ENCODE measurements at regions not wholly inside any gene's neighbourhood (a gene's known extent, or its start where the extent isn't known, plus 50 kb on each side); places are given as distances from the start of the nearest gene placed in this dataset.
A peak's percentile ranks its signal among the peaks of the same experiment; 100 is the strongest.

DNA sequence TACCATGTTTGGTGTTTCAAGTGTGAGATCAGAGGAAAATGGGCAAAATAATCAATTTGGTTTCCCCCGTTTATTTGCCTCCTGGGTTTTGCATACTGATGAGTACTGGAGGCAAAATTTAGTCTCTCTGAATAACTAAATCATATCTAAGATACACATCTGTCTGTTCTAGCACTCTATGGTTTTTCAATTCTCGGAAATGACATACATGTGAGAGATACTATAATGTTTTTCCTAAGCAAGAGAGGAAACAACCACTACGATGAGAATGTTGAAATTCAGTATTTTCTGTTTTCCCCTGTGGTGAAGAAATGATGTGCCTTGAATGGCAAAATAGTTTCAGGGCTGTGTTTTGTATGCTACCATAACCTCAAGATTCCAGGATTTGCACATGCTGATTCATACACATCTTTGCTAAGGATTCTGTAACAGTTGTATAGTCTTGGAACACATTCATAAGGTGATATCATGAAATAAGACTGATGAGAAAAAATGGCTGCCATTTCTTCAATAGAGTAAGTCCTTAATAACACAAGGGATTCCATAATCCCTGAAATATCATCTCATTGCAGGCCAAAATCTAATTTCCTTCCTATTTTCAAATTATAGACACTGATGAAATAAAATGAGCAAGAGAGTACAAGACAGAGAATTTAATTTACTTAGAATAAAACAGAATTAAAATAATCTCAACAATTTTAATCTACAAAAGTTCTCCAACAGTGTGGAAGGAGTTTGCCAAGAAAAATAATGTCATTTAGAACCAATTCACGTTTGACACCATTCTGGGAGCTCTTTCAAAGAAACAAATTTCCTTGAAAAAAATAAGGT, 316.6 kb downstream of the FIGN start:
- TF ChIP-seq CTCF (IDR thresholded peaks at IDR 0.05; ENCODE audit: low read depth, low read length, missing control alignments), result no peak
- in situ Hi-C loops (cut with HindIII; ENCODE audit: low sequenced_read_pairs), result no loop called here
- DNase-seq (ENCODE audit: low read depth), result no peak
- no peak overlapping the region for H3K4me3 ChIP-seq (ENCODE audit: low read depth, low read length)

DNA sequence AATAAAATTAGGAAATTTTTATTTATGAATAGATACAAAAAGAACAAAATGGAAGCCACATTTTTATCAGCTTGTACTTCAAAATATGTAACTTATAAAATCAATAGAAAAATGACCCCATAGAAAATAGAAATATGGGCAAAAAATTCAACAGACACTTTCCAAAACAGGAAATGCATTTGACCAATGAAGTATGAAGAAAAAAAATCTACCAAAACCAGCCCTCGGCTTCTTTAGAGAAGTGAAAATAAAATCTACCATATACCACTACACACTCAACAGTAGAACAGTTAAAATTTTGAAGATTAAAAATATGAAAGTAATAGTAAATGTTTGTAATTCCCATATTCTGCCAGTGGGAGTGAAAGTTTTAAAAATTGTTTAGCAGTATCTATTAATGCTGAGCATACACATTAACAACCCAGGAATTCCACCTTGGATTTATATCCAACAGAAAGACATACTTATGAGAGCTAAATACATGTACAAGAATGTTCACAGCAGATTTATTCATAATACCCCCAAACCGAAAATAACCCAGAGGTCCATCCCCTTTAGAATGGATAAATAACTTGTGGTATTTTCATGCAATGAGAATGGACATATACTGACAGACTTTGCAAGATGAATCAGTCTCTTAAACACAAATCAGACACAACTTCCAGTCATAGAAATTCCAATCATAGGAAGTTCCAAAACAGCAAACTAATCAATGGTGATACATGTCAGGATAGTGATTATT, 318.0 kb downstream of the FIGN start:
- no peak for DNase-seq (ENCODE audit: low read depth)
- in situ Hi-C loops (cut with HindIII; ENCODE audit: low sequenced_read_pairs), result no loop called here

DNA sequence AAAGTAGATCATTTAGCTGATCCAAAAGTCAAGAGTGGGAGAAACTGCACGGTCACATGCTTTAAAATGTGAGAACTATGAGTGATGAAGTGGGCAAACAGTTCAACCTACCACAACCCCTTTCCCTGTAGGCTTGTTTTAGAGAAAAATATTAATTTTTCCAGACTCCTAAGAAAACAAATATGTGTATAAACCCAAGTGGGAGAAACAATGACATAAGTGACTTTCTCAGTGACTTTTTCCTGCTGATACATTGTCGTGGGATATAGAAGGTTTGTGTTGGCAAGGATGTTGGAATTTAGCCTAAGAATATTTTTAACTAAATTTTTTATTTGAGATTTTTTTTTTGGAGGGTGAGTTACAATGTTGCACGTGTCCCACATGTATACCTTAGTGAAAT, 321.7 kb downstream of the FIGN start:
- no peak overlapping the region for H3K4me3 ChIP-seq (ENCODE audit: low read depth, low read length)
- in situ Hi-C loops (cut with HindIII; ENCODE audit: low sequenced_read_pairs), result no loop called here
- TF ChIP-seq CTCF (IDR thresholded peaks at IDR 0.05; ENCODE audit: low read depth, low read length, missing control alignments), result no peak
- DNase-seq (ENCODE audit: low read depth), result no peak

More for the DNA sequence above, 318.0 kb downstream of the FIGN start:
- no peak for TF ChIP-seq CTCF (IDR thresholded peaks at IDR 0.05; ENCODE audit: low read depth, low read length, missing control alignments)
- H3K4me3 ChIP-seq (ENCODE audit: low read depth, low read length), result no peak overlapping the region

DNA sequence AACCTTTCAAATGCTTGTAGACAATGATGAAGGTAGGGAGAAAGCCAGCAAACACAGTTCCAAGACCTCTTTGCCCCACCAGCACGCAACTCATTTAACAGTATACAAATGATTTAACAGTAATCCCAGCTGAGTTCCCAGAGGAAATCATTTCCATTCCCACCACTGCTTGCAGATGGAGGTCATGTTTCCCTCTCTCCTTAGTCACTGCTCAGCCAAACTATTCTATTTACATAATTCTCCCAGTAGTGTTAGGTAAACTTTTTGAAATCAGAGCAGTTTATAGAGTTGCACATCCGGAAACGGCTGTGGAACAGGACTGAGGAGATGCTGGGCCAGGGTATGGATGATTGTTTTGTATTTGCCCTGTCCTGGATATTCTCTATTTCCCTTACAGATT, 328.5 kb downstream of the FIGN start:
- in situ Hi-C loops (cut with HindIII; ENCODE audit: low sequenced_read_pairs), result no loop called here
- no peak for DNase-seq (ENCODE audit: low read depth)
- H3K4me3 ChIP-seq (ENCODE audit: low read depth, low read length), result no peak overlapping the region
- TF ChIP-seq CTCF (IDR thresholded peaks at IDR 0.05; ENCODE audit: low read depth, low read length, missing control alignments), result no peak

GRCh38 chr2:163405298-163405697, 330.5 kb downstream of the FIGN start:
- in situ Hi-C loops (cut with HindIII; ENCODE audit: low sequenced_read_pairs), result no loop called here
- no peak overlapping the region for H3K4me3 ChIP-seq (ENCODE audit: low read depth, low read length)
- DNase-seq (ENCODE audit: low read depth), result no peak
- no peak for TF ChIP-seq CTCF (IDR thresholded peaks at IDR 0.05; ENCODE audit: low read depth, low read length, missing control alignments)

DNA sequence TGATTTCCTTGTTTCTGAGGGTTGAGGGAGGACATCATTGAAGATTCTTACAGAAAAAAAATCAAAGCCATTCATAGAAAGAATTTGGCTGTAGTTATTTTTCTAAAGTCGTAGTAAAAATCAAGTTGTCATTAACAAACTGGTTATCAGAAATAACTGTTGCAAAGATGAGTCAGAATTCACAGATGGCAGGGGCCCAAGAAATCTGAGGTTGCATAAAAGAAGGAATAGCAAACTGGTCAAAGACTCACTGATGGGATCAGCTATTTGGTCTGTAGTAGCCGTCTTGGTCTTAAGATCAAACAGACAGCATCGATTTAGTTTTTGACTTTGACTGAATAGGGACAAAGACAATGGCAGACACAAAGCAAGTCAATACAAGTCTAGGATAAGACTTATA, 334.3 kb downstream of the FIGN start:
- TF ChIP-seq CTCF (IDR thresholded peaks at IDR 0.05; ENCODE audit: low read depth, low read length, missing control alignments), result no peak
- peak; percentile 62 for DNase-seq (ENCODE audit: low read depth)
- no peak overlapping the region for H3K4me3 ChIP-seq (ENCODE audit: low read depth, low read length)
- in situ Hi-C loops (cut with HindIII; ENCODE audit: low sequenced_read_pairs), result no loop called here
